ENCODE measurements at regions not wholly inside any gene's neighbourhood (a gene's known extent, or its start where the extent isn't known, plus 50 kb on each side); places are given as distances from the start of the nearest gene placed in this dataset.

DNA sequence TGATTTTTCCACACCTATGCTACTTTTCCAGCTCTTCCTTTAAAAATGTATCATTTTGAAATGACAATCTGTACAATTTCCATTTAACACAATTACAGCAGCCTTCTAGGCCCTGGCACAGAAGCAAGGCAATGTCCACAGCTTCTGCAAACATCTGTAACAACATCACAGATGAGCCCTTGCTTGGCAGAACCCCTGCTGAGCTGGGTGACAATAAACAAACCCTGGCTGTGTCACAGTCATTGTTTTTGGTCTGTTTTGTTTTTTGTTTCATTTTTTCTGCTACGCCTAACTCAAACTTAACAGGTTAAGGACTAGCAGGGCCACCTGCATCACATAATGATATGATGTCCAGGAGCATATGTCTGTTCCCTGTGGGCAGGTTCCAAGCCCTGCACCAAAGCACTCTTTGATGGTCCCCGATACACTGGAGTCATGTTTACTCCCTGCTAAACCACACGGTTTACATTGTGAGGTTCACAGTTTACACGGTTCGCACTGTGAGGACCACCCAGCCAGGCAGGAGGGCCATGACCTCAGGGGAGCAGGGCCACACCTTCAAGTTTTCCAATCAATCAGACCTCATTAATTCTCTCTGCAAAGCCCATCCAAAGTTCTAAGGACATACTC lies 186.8 kb upstream of the CHRNA7 start:
- no peak for TF ChIP-seq EZH2 (IDR thresholded peaks at IDR 0.05; ENCODE audit: insufficient read depth, poor library complexity, severe bottlenecking)
- no peak for TF ChIP-seq EZH2phosphoT487 (IDR thresholded peaks at IDR 0.05; ENCODE audit: insufficient read depth, low read depth)

Data from GM23248 (cell line).